Osteoblast (primary cell): ENCODE measurements at regions not wholly inside any gene's neighbourhood (a gene's known extent, or its start where the extent isn't known, plus 50 kb on each side); places are given as distances from the start of the nearest gene placed in this dataset.

Source experiments
- DNase-seq: peaks from one replicate; pipeline ENCODE4 v3.0.0; 2011; ENCODE audit warnings: low spot score, mixed read lengths; ENCODE audit not compliant: insufficient read length; ENCODE audit errors: missing footprints
- H2AFZ ChIP-seq: 2 replicates; pipeline ENCODE4 v1.6.0; 2011; ENCODE audit warnings: mild to moderate bottlenecking, low read length
- H3K27ac ChIP-seq: 2 replicates; pipeline ENCODE4 v1.5.1; 2011; ENCODE audit warnings: mild to moderate bottlenecking, low read depth, low read length, moderate library complexity
- H3K27me3 ChIP-seq: 2 replicates; pipeline ENCODE4 v1.6.0; 2012; ENCODE audit warnings: mild to moderate bottlenecking, control low read depth, inconsistent platforms, low read length, moderate library complexity; ENCODE audit not compliant: insufficient read depth
- H3K36me3 ChIP-seq: 2 replicates; pipeline ENCODE4 v1.5.1; 2011; ENCODE audit warnings: mild to moderate bottlenecking, low read length, control low read depth, moderate library complexity; ENCODE audit not compliant: insufficient read depth
- H3K4me1 ChIP-seq: 2 replicates; pipeline ENCODE4 v1.5.1; 2011; ENCODE audit warnings: mild to moderate bottlenecking, low read length, control low read depth, moderate library complexity; ENCODE audit not compliant: insufficient read depth
- H3K4me2 ChIP-seq: 2 replicates; pipeline ENCODE4 v1.6.0; 2011; ENCODE audit warnings: mild to moderate bottlenecking, low read length; ENCODE audit not compliant: insufficient read depth
- H3K4me3 ChIP-seq: fragments of 200-600 bp; sonication (generic); 3 replicates; pipeline ENCODE4 v1.5.1; 2012; ENCODE audit warnings: mild to moderate bottlenecking, low read length, inconsistent platforms; ENCODE audit not compliant: insufficient read depth
- H3K79me2 ChIP-seq: 2 replicates; pipeline ENCODE4 v1.6.0; 2012; ENCODE audit warnings: mild to moderate bottlenecking, low read length, control low read depth, inconsistent platforms; ENCODE audit not compliant: insufficient read depth
- H3K9me3 ChIP-seq: 2 replicates; pipeline ENCODE4 v1.5.1; 2011; ENCODE audit warnings: low read depth, low read length, control low read depth
- H4K20me1 ChIP-seq: 2 replicates; pipeline ENCODE4 v1.6.0; 2012; ENCODE audit warnings: mild to moderate bottlenecking, low read length, control low read depth; ENCODE audit not compliant: insufficient read depth
- TF ChIP-seq, protein P1 (sequence below): IDR thresholded peaks from 2 replicates; pipeline ENCODE4 v1.5.1; 2011; ENCODE audit warnings: mild to moderate bottlenecking, low read depth, low read length, moderate library complexity; ENCODE audit errors: extremely low read depth

- no peak overlapping the region for H3K4me3 ChIP-seq
- H3K9me3 ChIP-seq, result no peaks in the 10 kb centered on the region
- H3K27ac ChIP-seq, result no peak overlapping the region
- no peak overlapping the region for H3K4me2 ChIP-seq
- TF ChIP-seq, protein P1, sequence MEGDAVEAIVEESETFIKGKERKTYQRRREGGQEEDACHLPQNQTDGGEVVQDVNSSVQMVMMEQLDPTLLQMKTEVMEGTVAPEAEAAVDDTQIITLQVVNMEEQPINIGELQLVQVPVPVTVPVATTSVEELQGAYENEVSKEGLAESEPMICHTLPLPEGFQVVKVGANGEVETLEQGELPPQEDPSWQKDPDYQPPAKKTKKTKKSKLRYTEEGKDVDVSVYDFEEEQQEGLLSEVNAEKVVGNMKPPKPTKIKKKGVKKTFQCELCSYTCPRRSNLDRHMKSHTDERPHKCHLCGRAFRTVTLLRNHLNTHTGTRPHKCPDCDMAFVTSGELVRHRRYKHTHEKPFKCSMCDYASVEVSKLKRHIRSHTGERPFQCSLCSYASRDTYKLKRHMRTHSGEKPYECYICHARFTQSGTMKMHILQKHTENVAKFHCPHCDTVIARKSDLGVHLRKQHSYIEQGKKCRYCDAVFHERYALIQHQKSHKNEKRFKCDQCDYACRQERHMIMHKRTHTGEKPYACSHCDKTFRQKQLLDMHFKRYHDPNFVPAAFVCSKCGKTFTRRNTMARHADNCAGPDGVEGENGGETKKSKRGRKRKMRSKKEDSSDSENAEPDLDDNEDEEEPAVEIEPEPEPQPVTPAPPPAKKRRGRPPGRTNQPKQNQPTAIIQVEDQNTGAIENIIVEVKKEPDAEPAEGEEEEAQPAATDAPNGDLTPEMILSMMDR, result no peak
- H2AFZ ChIP-seq, result no peak overlapping the region
- no peaks in the 10 kb centered on the region for H4K20me1 ChIP-seq
- no peaks in the 10 kb centered on the region for H3K27me3 ChIP-seq
- H3K36me3 ChIP-seq, result no peaks in the 10 kb centered on the region
- no peak for DNase-seq
- no peaks in the 10 kb centered on the region for H3K79me2 ChIP-seq
- no peaks in the 10 kb centered on the region for H3K4me1 ChIP-seq
Measured at GRCh38 chr17:12330456-12330855, 309.8 kb downstream of the MAP2K4 start.

GRCh38 chr17:12341328-12341727, 320.7 kb downstream of the MAP2K4 start:
- no peak overlapping the region for H3K27ac ChIP-seq
- no peak overlapping the region for H3K4me2 ChIP-seq
- no peaks in the 10 kb centered on the region for H3K36me3 ChIP-seq
- H3K4me3 ChIP-seq, result no peak overlapping the region
- no peaks in the 10 kb centered on the region for H3K27me3 ChIP-seq
- H4K20me1 ChIP-seq, result no peaks in the 10 kb centered on the region
- TF ChIP-seq, protein P1, result no peak
- no peak for DNase-seq
- H3K4me1 ChIP-seq, result no peaks in the 10 kb centered on the region
- no peaks in the 10 kb centered on the region for H3K9me3 ChIP-seq
- H2AFZ ChIP-seq, result no peak overlapping the region
- H3K79me2 ChIP-seq, result no peaks in the 10 kb centered on the region

GRCh38 chr17:12342161-12342560, 321.5 kb downstream of the MAP2K4 start:
- Histone ChIP-seq H3K9me3 (no peaks in the 10 kb centered on the region), H4K20me1 (no peaks in the 10 kb centered on the region), H3K4me3 (no peak overlapping the region), H3K36me3 (no peaks in the 10 kb centered on the region), H3K27ac (no peak overlapping the region), H3K4me2 (no peak overlapping the region), H3K27me3 (no peaks in the 10 kb centered on the region), H2AFZ (no peak overlapping the region), H3K79me2 (no peaks in the 10 kb centered on the region), H3K4me1 (no peaks in the 10 kb centered on the region)
- DNase-seq, result no peak
- TF ChIP-seq, protein P1, result no peak

DNA sequence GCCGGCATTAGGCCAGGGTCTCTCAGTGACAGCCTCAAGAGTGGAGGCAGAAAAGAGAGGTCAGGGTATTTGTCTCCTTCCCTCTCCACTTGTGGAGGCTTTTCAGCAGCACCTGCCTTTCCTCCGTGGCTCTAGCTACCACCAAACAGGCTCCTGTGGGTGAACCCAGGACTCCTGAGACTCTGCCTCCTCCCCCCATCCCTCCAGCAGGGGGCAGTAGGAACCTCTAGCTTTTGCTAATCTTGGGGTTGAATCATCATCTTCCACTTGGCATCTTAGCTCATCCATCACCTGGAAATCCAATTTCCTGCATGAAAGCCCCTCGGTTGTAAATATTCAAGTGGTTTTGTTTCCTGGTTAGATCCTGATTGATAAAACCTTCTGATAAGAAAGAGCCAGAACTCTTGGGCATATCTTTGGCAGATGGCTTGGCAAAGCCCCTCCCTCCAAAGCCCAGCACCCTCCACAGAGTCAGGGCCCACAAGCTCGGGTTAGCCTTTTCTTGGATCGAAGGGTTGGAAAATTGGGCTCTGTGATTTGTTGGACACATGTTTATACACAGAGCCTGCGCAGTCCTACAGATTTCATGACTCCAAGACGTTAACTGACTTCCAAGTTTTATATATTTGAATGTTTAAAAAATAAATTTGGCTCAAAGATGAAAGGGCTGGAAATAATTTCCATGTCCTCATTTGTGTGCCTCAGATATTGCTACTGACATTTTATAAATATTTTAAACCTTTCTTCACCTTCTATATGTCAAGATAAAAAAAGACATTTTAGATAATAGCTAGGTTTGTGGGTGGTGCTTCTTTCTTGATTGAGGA, 322.1 kb downstream of the MAP2K4 start:
- Histone ChIP-seq H3K9me3 (no peaks in the 10 kb centered on the region), H3K36me3 (no peaks in the 10 kb centered on the region), H3K27ac (no peak overlapping the region), H3K4me2 (no peak overlapping the region), H2AFZ (no peak overlapping the region), H3K4me3 (no peak overlapping the region), H3K27me3 (no peaks in the 10 kb centered on the region), H3K4me1 (no peaks in the 10 kb centered on the region), H4K20me1 (no peaks in the 10 kb centered on the region), H3K79me2 (no peaks in the 10 kb centered on the region)
- DNase-seq, result no peak
- TF ChIP-seq, protein P1, result peak; percentile 38
